H1 (cell line): ENCODE measurements at regions not wholly inside any gene's neighbourhood (a gene's known extent, or its start where the extent isn't known, plus 50 kb on each side); places are given as distances from the start of the nearest gene placed in this dataset.

Experiments
- CEBPB ChIP-seq: IDR thresholded peaks from 2 replicates; pipeline ENCODE4 v1.6.1; 2012; ENCODE audit warnings: low read depth, low read length
- GABPA ChIP-seq: IDR thresholded peaks from 2 replicates; pipeline ENCODE4 v1.6.1; 2011; ENCODE audit warnings: mild to moderate bottlenecking, low read length, moderate library complexity, borderline replicate concordance; ENCODE audit not compliant: insufficient read depth
- NANOG ChIP-seq: IDR thresholded peaks from 2 replicates; pipeline ENCODE4 v1.6.1; 2011; ENCODE audit warnings: low read length, low read depth, mild to moderate bottlenecking, inconsistent platforms; ENCODE audit not compliant: insufficient read depth, poor library complexity, severe bottlenecking
- POU5F1 ChIP-seq: IDR thresholded peaks from 2 replicates; pipeline ENCODE4 v1.6.1; 2011; ENCODE audit warnings: low read depth, mild to moderate bottlenecking, low read length, moderate library complexity
- SRF ChIP-seq: IDR thresholded peaks from 2 replicates; pipeline ENCODE4 v1.6.1; 2011; ENCODE audit warnings: mild to moderate bottlenecking, low read depth, low read length, moderate library complexity
- TEAD4 ChIP-seq: IDR thresholded peaks from 2 replicates; pipeline ENCODE4 v1.6.1; 2012; ENCODE audit warnings: low read depth, low read length, inconsistent platforms, mixed read lengths
- TF ChIP-seq, protein P1 (sequence below): IDR thresholded peaks from 2 replicates; pipeline ENCODE4 v1.6.1; 2011; ENCODE audit warnings: low read length, improper control_type of control experiment
- TF ChIP-seq, protein P2 (sequence below), 3 experiments: IDR thresholded peaks; 1 replicate in 2 of 3; 2 replicates in 1 of 3; pipeline versions ENCODE4 v1.5.1 to v1.6.1; 2011; ENCODE audit warnings: low read length in 3 of 3, mild to moderate bottlenecking in 3 of 3, inconsistent platforms in 2 of 3, low read depth in 1 of 3, moderate library complexity in 1 of 3; ENCODE audit not compliant: insufficient read depth in 1 of 3; ENCODE audit errors: control extremely low read depth in 1 of 3

DNA sequence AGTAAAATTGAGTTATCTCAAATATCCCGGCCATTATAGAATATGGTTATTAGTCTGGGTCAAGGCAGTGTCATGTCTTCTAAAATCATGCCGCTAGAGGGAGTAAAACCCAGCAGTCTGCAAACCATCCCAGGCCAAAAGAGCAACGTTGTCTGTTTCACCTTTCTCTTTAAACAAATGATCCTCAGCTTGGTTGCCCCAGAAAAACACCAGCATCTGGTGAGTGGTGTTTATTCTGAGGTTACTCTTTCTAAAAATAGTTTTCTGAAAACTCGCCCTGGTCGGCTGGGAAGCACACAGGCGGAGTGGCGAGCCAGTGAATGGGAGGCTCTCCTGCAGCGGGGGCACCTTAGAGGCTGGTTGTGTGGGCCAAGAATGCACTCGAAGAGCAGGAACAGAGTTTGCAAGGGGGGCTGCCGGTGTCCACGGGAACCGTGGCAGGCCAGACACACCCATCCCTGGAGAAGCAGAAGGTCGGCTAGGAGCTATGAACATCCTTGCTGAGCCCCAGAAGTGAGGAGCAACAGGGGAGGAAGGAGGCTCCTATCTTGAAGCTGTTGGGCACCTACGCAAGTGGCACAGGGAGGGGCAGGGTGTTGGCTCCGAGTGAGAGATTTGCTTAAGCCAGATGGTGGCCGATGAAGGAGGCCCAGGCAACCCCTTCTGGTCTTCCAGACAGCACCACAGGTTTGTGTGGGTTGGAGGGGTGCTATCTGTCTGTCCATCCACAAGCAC, 297.1 kb downstream of the ETS1 start (continued):
- TF ChIP-seq, protein P1, sequence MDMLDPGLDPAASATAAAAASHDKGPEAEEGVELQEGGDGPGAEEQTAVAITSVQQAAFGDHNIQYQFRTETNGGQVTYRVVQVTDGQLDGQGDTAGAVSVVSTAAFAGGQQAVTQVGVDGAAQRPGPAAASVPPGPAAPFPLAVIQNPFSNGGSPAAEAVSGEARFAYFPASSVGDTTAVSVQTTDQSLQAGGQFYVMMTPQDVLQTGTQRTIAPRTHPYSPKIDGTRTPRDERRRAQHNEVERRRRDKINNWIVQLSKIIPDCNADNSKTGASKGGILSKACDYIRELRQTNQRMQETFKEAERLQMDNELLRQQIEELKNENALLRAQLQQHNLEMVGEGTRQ: no peak
- TF ChIP-seq GABPA (no peak), CEBPB (no peak), SRF (no peak), TEAD4 (no peak), POU5F1 (no peak), NANOG (no peak)
- TF ChIP-seq, protein P2, sequence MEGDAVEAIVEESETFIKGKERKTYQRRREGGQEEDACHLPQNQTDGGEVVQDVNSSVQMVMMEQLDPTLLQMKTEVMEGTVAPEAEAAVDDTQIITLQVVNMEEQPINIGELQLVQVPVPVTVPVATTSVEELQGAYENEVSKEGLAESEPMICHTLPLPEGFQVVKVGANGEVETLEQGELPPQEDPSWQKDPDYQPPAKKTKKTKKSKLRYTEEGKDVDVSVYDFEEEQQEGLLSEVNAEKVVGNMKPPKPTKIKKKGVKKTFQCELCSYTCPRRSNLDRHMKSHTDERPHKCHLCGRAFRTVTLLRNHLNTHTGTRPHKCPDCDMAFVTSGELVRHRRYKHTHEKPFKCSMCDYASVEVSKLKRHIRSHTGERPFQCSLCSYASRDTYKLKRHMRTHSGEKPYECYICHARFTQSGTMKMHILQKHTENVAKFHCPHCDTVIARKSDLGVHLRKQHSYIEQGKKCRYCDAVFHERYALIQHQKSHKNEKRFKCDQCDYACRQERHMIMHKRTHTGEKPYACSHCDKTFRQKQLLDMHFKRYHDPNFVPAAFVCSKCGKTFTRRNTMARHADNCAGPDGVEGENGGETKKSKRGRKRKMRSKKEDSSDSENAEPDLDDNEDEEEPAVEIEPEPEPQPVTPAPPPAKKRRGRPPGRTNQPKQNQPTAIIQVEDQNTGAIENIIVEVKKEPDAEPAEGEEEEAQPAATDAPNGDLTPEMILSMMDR (IDR thresholded peaks at IDR 0.05; ENCODE audit: control extremely low read depth in 1 of 3, insufficient read depth in 1 of 3, low read depth in 1 of 3, low read length in 3 of 3): peak in 2 of 3 experiments; percentile 72 to 78; a peak in 3 of 4 replicates
